ENCODE measurements at regions not wholly inside any gene's neighbourhood (a gene's known extent, or its start where the extent isn't known, plus 50 kb on each side); places are given as distances from the start of the nearest gene placed in this dataset.

DNA sequence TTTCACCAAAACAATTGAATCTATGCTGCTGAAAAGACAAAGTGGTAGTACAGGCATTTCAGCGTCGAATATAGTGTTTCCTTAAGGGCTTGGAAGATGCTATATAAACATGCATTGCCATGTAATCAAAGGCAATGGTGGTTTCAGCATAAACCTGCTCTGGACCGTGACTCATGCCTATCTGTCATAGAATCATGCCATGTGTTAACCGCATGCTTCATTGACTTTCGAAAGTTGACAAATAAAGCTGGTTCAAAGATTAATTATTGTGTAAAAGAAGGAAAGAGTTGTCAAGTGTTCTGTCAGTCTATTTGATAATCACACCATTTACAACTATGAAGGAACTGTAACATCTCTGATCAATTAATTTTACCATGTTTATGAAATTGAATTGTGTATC, 83.2 kb downstream of the FUNDC1 start:
- Histone ChIP-seq H3K9me3 (ENCODE audit: control insufficient read depth, low read depth, low read length) (peaks cover 55% of the 10 kb centered on the region), H2BK20ac (ENCODE audit: low read depth, low read length, poor library complexity, severe bottlenecking) (no peak overlapping the region), H4K91ac (ENCODE audit: insufficient read length, low read depth, low read length) (no peak overlapping the region), H2BK15ac (ENCODE audit: low read depth, low read length) (no peak overlapping the region), H3K56ac (ENCODE audit: insufficient read length, low read depth, low read length) (no peak overlapping the region), H4K5ac (ENCODE audit: insufficient read length, low read depth, low read length) (no peak overlapping the region), H3T11ph (ENCODE audit: low read length) (no peak overlapping the region), H3K4me2 (ENCODE audit: insufficient read depth, insufficient read length, low read length) (no peak overlapping the region), H3K18ac (ENCODE audit: insufficient read length, low read depth, low read length) (no peak overlapping the region), H3K4me1 (ENCODE audit: insufficient read depth, low read length) (no peaks in the 10 kb centered on the region), H3K4ac (ENCODE audit: low read depth, low read length) (no peak overlapping the region), H3K23me2 (ENCODE audit: insufficient read length, low read depth, low read length, poor library complexity, severe bottlenecking) (no peaks in the 10 kb centered on the region), H3K9ac (ENCODE audit: extremely low read depth, insufficient read length, low read length) (no peak overlapping the region), H3K23ac (ENCODE audit: insufficient read length, low read depth, low read length) (no peak overlapping the region), H2AK5ac (ENCODE audit: insufficient read length, low read length) (no peak overlapping the region), H2BK12ac (ENCODE audit: insufficient read length, low read depth, low read length) (no peak overlapping the region), H4K8ac (replicated peaks; ENCODE audit: insufficient read length, low read depth, low read length) (no peak overlapping the region), H3K14ac (ENCODE audit: insufficient read depth, low read length) (no peak overlapping the region), H2AFZ (ENCODE audit: low read length) (no peak overlapping the region), H3K79me2 (ENCODE audit: insufficient read depth, low read length) (no peaks in the 10 kb centered on the region), H3K27me3 (ENCODE audit: insufficient read depth, low read length) (no peaks in the 10 kb centered on the region), H2BK5ac (ENCODE audit: insufficient read length, low read length) (no peak overlapping the region), H4K20me1 (ENCODE audit: control insufficient read depth, insufficient read depth, insufficient read length) (no peaks in the 10 kb centered on the region), H2BK120ac (ENCODE audit: low read depth, low read length, poor library complexity, severe bottlenecking) (no peak overlapping the region), H3K79me1 (ENCODE audit: insufficient read depth, low read depth, low read length, poor library complexity, severe bottlenecking) (no peaks in the 10 kb centered on the region), H3K27ac (ENCODE audit: insufficient read length, low read depth, low read length) (no peak overlapping the region)
- H3K4me3 Mint-ChIP-seq: no peak overlapping the region
- peaks cover 62 to 68% of the 10 kb centered on the region in 2 experiments for H3K9me3 Mint-ChIP-seq
- no CpG with 5 or more reads among the region's 5 CpGs for WGBS (ENCODE audit: extremely low coverage, insufficient read length, low lambda C conversion rate)
- H3K36me3 Mint-ChIP-seq (ENCODE audit: insufficient read depth in 1 of 3, low read depth in 3 of 3): peaks cover 0 to 3% (median 0%) of the 10 kb centered on the region in 3 experiments; a peak in 2 of 7 replicates
- no peak for DNase-seq
- H3K27me3 Mint-ChIP-seq (ENCODE audit: low read depth): peaks cover 2% of the 10 kb centered on the region
- no peak overlapping the region for H3K27ac Mint-ChIP-seq
- peaks cover 4 to 6% of the 10 kb centered on the region in 2 experiments for H3K4me1 Mint-ChIP-seq
- TF ChIP-seq, protein P1, sequence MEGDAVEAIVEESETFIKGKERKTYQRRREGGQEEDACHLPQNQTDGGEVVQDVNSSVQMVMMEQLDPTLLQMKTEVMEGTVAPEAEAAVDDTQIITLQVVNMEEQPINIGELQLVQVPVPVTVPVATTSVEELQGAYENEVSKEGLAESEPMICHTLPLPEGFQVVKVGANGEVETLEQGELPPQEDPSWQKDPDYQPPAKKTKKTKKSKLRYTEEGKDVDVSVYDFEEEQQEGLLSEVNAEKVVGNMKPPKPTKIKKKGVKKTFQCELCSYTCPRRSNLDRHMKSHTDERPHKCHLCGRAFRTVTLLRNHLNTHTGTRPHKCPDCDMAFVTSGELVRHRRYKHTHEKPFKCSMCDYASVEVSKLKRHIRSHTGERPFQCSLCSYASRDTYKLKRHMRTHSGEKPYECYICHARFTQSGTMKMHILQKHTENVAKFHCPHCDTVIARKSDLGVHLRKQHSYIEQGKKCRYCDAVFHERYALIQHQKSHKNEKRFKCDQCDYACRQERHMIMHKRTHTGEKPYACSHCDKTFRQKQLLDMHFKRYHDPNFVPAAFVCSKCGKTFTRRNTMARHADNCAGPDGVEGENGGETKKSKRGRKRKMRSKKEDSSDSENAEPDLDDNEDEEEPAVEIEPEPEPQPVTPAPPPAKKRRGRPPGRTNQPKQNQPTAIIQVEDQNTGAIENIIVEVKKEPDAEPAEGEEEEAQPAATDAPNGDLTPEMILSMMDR (conservative IDR thresholded peaks at IDR 0.05): no peak

Data from H9 (cell line).